Body of pancreas (tissue), 4 donors: ENCODE measurements at regions not wholly inside any gene's neighbourhood (a gene's known extent, or its start where the extent isn't known, plus 50 kb on each side); places are given as distances from the start of the nearest gene placed in this dataset.

ENCODE experiments used
- ATAC-seq: fragments of 150-250 bp; one replicate; pipeline ENCODE4 v1.9.1; 2016
- DNase-seq, 4 donors: peaks; one replicate each; pipeline ENCODE4 v3.0.0-alpha.2; 2019
- H3K27ac ChIP-seq, 4 donors: fragments of 200-600 bp; sonication (generic); 1 replicate in 3 of 4; 2 replicates in 1 of 4; pipeline versions ENCODE4 v1.5.1 to v1.6.1; 2016 to 2019; ENCODE audit warnings: mild to moderate bottlenecking in 1 of 4, mixed read lengths in 1 of 4, moderate library complexity in 1 of 4
- H3K27me3 ChIP-seq, 2 donors: fragments of 200-600 bp; sonication (generic); one replicate each; pipeline ENCODE4 v1.6.0; 2016; ENCODE audit warnings: mild to moderate bottlenecking in 1 of 2
- H3K36me3 ChIP-seq, 2 donors: fragments of 200-600 bp; sonication (generic); replicated peaks in 1 of 2; 2 replicates each; pipeline ENCODE4 v1.5.1; 2016; ENCODE audit warnings: low read depth in 2 of 2; ENCODE audit not compliant: insufficient read depth in 1 of 2
- H3K4me1 ChIP-seq: fragments of 200-600 bp; sonication (generic); one replicate; pipeline ENCODE4 v1.6.0; 2016
- H3K4me3 ChIP-seq, 2 donors: fragments of 200-600 bp; sonication (generic); 1 replicate in 1 of 2; 2 replicates in 1 of 2; pipeline ENCODE4 v1.5.1; 2016 to 2019
- H3K9me3 ChIP-seq, 3 donors: fragments of 200-600 bp; sonication (generic); 1 replicate in 2 of 3; 2 replicates in 1 of 3; pipeline ENCODE4 v1.5.1; 2016
- POLR2A ChIP-seq, 3 donors: fragments of 450-650 bp; IDR thresholded peaks; one replicate each; pipeline ENCODE4 v1.6.1; 2016; ENCODE audit warnings: antibody characterized with exemption in 3 of 3, mild to moderate bottlenecking in 2 of 3
- WGBS, 2 donors: methylation state at CpG; one replicate each; pipeline ENCODE4 v1.1.5; 2017; 5-methylcytosine and 5-hydroxymethylcytosine counted together
- intact Hi-C: fragments of 100-400 bp; cut with DNase I; formaldehyde crosslinking; loops from one replicate; pipeline ENCODE4 v1.15.1; 2023
- TF ChIP-seq, protein P1 (sequence below), 7 experiments: fragments of 450-650 bp in 4 of 7; fragments of 200-600 bp in 3 of 7; sonication (generic) in 3 of 7; IDR thresholded peaks; one replicate each; pipeline ENCODE4 v1.5.1; 2016 to 2019; ENCODE audit warnings: antibody characterized with exemption in 7 of 7

GRCh38 chr14:97719931-97720330 lies 922.7 kb downstream of the VRK1 start:
- ATAC-seq (no peak), DNase-seq (no peak)
- WGBS, 2 donors, result 52 to 57% methylated on average over 2 of the region's 2 CpGs
- Histone ChIP-seq H3K36me3 (no peaks in the 10 kb centered on the region), H3K4me1 (no peaks in the 10 kb centered on the region), H3K27me3 (no peaks in the 10 kb centered on the region), H3K4me3 (no peak overlapping the region), H3K9me3 (peaks cover 0 to 13% (median 0%) of the 10 kb centered on the region in 3 donors), H3K27ac (no peak overlapping the region)
- TF ChIP-seq, protein P1, sequence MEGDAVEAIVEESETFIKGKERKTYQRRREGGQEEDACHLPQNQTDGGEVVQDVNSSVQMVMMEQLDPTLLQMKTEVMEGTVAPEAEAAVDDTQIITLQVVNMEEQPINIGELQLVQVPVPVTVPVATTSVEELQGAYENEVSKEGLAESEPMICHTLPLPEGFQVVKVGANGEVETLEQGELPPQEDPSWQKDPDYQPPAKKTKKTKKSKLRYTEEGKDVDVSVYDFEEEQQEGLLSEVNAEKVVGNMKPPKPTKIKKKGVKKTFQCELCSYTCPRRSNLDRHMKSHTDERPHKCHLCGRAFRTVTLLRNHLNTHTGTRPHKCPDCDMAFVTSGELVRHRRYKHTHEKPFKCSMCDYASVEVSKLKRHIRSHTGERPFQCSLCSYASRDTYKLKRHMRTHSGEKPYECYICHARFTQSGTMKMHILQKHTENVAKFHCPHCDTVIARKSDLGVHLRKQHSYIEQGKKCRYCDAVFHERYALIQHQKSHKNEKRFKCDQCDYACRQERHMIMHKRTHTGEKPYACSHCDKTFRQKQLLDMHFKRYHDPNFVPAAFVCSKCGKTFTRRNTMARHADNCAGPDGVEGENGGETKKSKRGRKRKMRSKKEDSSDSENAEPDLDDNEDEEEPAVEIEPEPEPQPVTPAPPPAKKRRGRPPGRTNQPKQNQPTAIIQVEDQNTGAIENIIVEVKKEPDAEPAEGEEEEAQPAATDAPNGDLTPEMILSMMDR (IDR thresholded peaks at IDR 0.05), result no peak
- TF ChIP-seq POLR2A (IDR thresholded peaks at IDR 0.05), result no peak
- intact Hi-C loops, result no loop called here

DNA sequence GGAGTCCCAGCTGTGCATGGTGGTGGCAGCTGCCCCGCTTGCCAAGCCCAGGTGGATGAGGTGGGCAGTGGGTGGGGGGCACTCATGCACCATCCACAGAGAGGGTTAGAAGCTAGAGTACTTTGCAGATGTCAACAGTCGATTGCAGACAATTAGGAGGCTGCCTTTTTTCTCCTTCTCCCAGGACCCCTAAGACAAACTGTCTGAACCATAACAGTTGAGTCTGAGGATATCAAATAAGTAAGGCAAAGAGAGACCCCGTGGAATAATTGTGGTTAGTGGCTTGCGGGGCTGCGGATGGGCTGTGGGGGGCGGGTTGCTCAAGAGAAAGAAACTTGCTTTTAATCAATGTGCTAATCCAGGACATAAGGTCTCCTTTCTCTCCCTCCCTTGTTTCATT lies 926.2 kb downstream of the VRK1 start:
- H3K27me3 ChIP-seq, result no peaks in the 10 kb centered on the region
- H3K9me3 ChIP-seq, result peaks cover 0 to 13% (median 0%) of the 10 kb centered on the region in 3 donors
- 58 to 67% methylated on average over 6 of the region's 6 CpGs for WGBS, 2 donors
- H3K4me1 ChIP-seq, result no peaks in the 10 kb centered on the region
- DNase-seq (no peak), ATAC-seq (no peak)
- intact Hi-C loops, result no loop called here
- no peaks in the 10 kb centered on the region for H3K36me3 ChIP-seq
- TF ChIP-seq, protein P1 (IDR thresholded peaks at IDR 0.05), result no peak
- TF ChIP-seq POLR2A (IDR thresholded peaks at IDR 0.05), result no peak
- H3K27ac ChIP-seq, result no peak overlapping the region
- no peak overlapping the region for H3K4me3 ChIP-seq

DNA sequence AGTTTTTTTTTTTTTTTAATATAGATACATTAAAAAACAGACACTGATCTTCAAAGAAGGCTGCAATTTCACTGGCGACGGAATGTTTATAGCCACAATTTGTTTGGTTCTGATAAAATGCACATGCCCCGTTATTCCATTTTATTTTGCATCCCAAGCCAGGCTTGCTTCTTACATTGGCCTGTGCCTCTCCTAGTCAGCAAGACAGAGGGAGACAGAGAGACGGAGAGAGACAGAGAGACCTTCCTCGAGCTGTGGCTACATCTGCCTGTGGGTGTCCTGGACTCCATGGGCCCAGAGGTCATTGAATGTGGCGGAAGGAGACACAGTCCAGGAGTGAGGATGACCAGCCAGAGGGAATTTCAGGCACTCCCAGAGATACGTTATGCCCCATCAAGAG lies 926.6 kb downstream of the VRK1 start:
- Histone ChIP-seq H3K9me3 (peaks cover 0 to 13% (median 0%) of the 10 kb centered on the region in 3 donors), H3K27me3 (no peaks in the 10 kb centered on the region), H3K36me3 (no peaks in the 10 kb centered on the region), H3K4me3 (no peak overlapping the region), H3K4me1 (no peaks in the 10 kb centered on the region), H3K27ac (no peak overlapping the region)
- intact Hi-C loops, result no loop called here
- 64% methylated on average over 7 of the region's 7 CpGs for WGBS, 2 donors
- ATAC-seq (no peak), DNase-seq (no peak)
- TF ChIP-seq POLR2A (IDR thresholded peaks at IDR 0.05), result no peak
- TF ChIP-seq, protein P1 (IDR thresholded peaks at IDR 0.05), result no peak

DNA sequence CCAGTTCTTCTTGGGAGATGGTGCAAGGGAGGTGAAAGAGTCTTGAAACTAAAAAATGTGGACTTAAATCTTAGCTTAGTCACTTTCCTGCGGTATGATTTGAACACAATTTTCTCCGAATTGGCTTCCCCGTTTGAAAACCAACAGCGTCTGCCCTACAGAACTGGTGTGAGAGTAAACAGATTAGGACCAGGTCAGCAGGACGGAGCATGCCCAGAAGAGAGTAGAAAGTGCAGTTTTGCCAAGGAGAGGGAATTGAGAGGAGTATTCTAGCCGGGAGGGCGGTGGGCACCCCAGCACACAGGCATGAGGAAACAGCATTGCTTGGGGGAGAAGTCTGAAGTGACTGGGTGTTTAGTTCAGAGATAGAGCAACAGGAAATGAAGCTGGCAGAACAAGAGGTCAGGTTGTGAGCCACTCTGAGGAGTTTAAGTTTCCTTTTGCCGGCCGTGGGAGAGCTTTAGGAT lies 927.1 kb downstream of the VRK1 start:
- TF ChIP-seq, protein P1 (IDR thresholded peaks at IDR 0.05), result no peak
- no peak for TF ChIP-seq POLR2A (IDR thresholded peaks at IDR 0.05)
- 20 to 27% methylated on average over 9 of the region's 9 CpGs for WGBS, 2 donors
- intact Hi-C loops, result no loop called here
- H3K27ac ChIP-seq, result no peak overlapping the region
- H3K4me3 ChIP-seq, result no peak overlapping the region
- no peaks in the 10 kb centered on the region for H3K27me3 ChIP-seq
- ATAC-seq (no peak), DNase-seq (no peak)
- no peaks in the 10 kb centered on the region for H3K4me1 ChIP-seq
- H3K36me3 ChIP-seq, result no peaks in the 10 kb centered on the region
- peaks cover 0 to 13% (median 0%) of the 10 kb centered on the region in 3 donors for H3K9me3 ChIP-seq

DNA sequence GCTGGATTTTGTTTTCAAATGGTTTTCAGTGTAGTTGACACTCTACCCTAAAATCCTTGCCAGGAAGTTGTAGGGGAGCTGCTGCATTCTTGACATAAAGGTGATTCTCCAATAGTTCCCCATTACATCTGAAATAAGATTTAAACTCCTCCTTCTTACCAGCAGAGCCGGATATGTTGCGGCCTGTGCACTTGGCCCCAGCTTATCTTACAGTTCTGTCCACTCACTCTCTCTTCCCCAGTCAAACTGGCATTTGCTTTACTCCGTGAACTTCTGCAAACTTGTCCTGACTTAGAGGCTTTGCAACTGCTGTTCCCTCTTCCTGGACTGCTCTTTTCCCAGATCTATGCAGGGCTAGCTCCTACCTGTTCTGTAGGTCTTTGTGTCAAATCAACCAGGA lies 929.5 kb downstream of the VRK1 start:
- Histone ChIP-seq H3K27ac (no peak overlapping the region), H3K4me1 (no peaks in the 10 kb centered on the region), H3K9me3 (peaks cover 0 to 5% (median 0%) of the 10 kb centered on the region in 3 donors), H3K36me3 (no peaks in the 10 kb centered on the region), H3K4me3 (no peak overlapping the region), H3K27me3 (no peaks in the 10 kb centered on the region)
- ATAC-seq (no peak), DNase-seq (no peak)
- no peak for TF ChIP-seq POLR2A (IDR thresholded peaks at IDR 0.05)
- TF ChIP-seq, protein P1 (IDR thresholded peaks at IDR 0.05), result no peak
- intact Hi-C loops, result no loop called here
- WGBS, 2 donors, result 35 to 63% methylated on average over 3 of the region's 3 CpGs
